ENCODE measurements at regions not wholly inside any gene's neighbourhood (a gene's known extent, or its start where the extent isn't known, plus 50 kb on each side); places are given as distances from the start of the nearest gene placed in this dataset.
"Not testable (repeated sequence)": the region's sequence is repeated elsewhere in the genome, so short reads cannot be mapped to it uniquely, and the experiment has no call there.

- FAIRE-seq = no peak
These were observed 631.8 kb downstream of the TMTC2 start for GRCh38 chr12:83318386-83319098.

GRCh38 chr12:83317595-83317994 is 630.9 kb downstream of the TMTC2 start:
- FAIRE-seq = no peak

GRCh38 chr12:83313827-83314226 is 627.1 kb downstream of the TMTC2 start:
- no peak for FAIRE-seq

GRCh38 chr12:83313322-83313721 is 626.6 kb downstream of the TMTC2 start:
- no peak for FAIRE-seq

- no peak for FAIRE-seq
These were observed 590.2 kb downstream of the TMTC2 start for GRCh38 chr12:83276904-83277303.

GRCh38 chr12:83271201-83271600 is 584.5 kb downstream of the TMTC2 start:
- no peak for FAIRE-seq

GRCh38 chr12:83265808-83266207 is 579.1 kb downstream of the TMTC2 start:
- no peak for FAIRE-seq

GRCh38 chr12:83261998-83262397 is 575.3 kb downstream of the TMTC2 start:
- no peak for FAIRE-seq

GRCh38 chr12:83260126-83260525 is 573.4 kb downstream of the TMTC2 start:
- FAIRE-seq = not testable (repeated sequence)

GRCh38 chr12:83257726-83258125 is 571.0 kb downstream of the TMTC2 start:
- FAIRE-seq = no peak

- no peak for FAIRE-seq
These were observed 569.9 kb downstream of the TMTC2 start for GRCh38 chr12:83256562-83256961.

- FAIRE-seq = no peak
These were observed 564.2 kb downstream of the TMTC2 start for GRCh38 chr12:83250866-83251265.

- no peak for FAIRE-seq
These were observed 558.5 kb downstream of the TMTC2 start for GRCh38 chr12:83245156-83245555.

- FAIRE-seq = no peak
These were observed 557.3 kb downstream of the TMTC2 start for GRCh38 chr12:83244001-83244400.

GRCh38 chr12:83233987-83234386 is 547.3 kb downstream of the TMTC2 start:
- not testable (repeated sequence) for FAIRE-seq

GRCh38 chr12:83226960-83227359 is 540.3 kb downstream of the TMTC2 start:
- FAIRE-seq = not testable (repeated sequence)

- no peak for FAIRE-seq
These were observed 539.1 kb downstream of the TMTC2 start for GRCh38 chr12:83225806-83226205.

- no peak for FAIRE-seq
These were observed 537.3 kb downstream of the TMTC2 start for GRCh38 chr12:83224012-83224411.

GRCh38 chr12:83220774-83221173 is 534.1 kb downstream of the TMTC2 start:
- no peak for FAIRE-seq

GRCh38 chr12:83216230-83216629 is 529.5 kb downstream of the TMTC2 start:
- FAIRE-seq = no peak

- no peak for FAIRE-seq
These were observed 527.5 kb downstream of the TMTC2 start for GRCh38 chr12:83214185-83214584.

GRCh38 chr12:83210933-83211332 is 524.2 kb downstream of the TMTC2 start:
- no peak for FAIRE-seq

- FAIRE-seq = no peak
These were observed 512.4 kb downstream of the TMTC2 start for GRCh38 chr12:83199069-83199468.

- FAIRE-seq = no peak
These were observed 511.7 kb downstream of the TMTC2 start for GRCh38 chr12:83198291-83199015.

All from colon (tissue), 2 donors.